B cell (primary cell): ENCODE measurements at regions not wholly inside any gene's neighbourhood (a gene's known extent, or its start where the extent isn't known, plus 50 kb on each side); places are given as distances from the start of the nearest gene placed in this dataset.

ENCODE experiments used
- ATAC-seq: fragments of 200-7000 bp; cut with Tn5 transposase; one replicate; pipeline ENCODE4 v1.10.0; 2021; ENCODE audit warnings: low read depth, mild to moderate bottlenecking, moderate number of reproducible peaks, moderate library complexity
- CTCF ChIA-PET: fragments of 350-600 bp; sonication (Branson Sonifier 250); formaldehyde crosslinking; loops from one replicate; lab custom pipeline; 2021; ENCODE audit warnings: antibody characterized with exemption, inconsistent platforms; lab: Charles Lee
- POLR2A ChIA-PET: fragments of 350-600 bp; sonication (Branson Sonifier 250); formaldehyde crosslinking; loops from one replicate; lab custom pipeline; 2021; ENCODE audit warnings: antibody characterized with exemption; lab: Charles Lee
- DNase-seq: peaks from one replicate; pipeline ENCODE4 v3.0.0; 2013
- H2AFZ ChIP-seq: 2 replicates; pipeline ENCODE4 v1.6.1; 2012; ENCODE audit warnings: mild to moderate bottlenecking, low read depth, low read length; ENCODE audit not compliant: insufficient read depth, poor library complexity, severe bottlenecking
- H3K27ac ChIP-seq, 2 donors: 1 replicate in 1 of 2; 2 replicates in 1 of 2; pipeline ENCODE4 v1.5.1; 2012 to 2013; ENCODE audit warnings: low read length in 2 of 2, mild to moderate bottlenecking in 2 of 2, moderate library complexity in 1 of 2
- H3K27me3 ChIP-seq, 4 experiments: fragments of 200-600 bp in 1 of 4; sonication (generic) in 1 of 4; replicated peaks in 1 of 4; 1 replicate in 2 of 4; 2 replicates in 2 of 4; pipeline versions ENCODE4 v1.6.1 to v1.7.0; 2013 to 2016; ENCODE audit warnings: low read length in 3 of 4, mild to moderate bottlenecking in 2 of 4, mixed read lengths in 1 of 4, moderate library complexity in 1 of 4; ENCODE audit not compliant: insufficient read depth in 4 of 4, control insufficient read depth in 3 of 4; ENCODE audit errors: control extremely low read depth in 1 of 4
- H3K36me3 ChIP-seq, 2 experiments: replicated peaks in 1 of 2; 1 replicate in 1 of 2; 2 replicates in 1 of 2; pipeline versions ENCODE4 v1.6.1 to v1.7.1; 2013; ENCODE audit warnings: low read length in 1 of 2; ENCODE audit not compliant: insufficient read depth in 2 of 2, control insufficient read depth in 1 of 2; ENCODE audit errors: control extremely low read depth in 1 of 2, extremely low read depth in 1 of 2
- H3K4me1 ChIP-seq, 2 donors: fragments of 200-600 bp in 1 of 2; sonication (generic) in 1 of 2; 1 replicate in 1 of 2; 2 replicates in 1 of 2; pipeline versions ENCODE4 v1.5.1 to v1.6.1; 2013 to 2017; ENCODE audit warnings: low read length in 2 of 2; ENCODE audit not compliant: control insufficient read depth in 2 of 2, insufficient read depth in 2 of 2
- H3K4me2 ChIP-seq: replicated peaks from 2 replicates; pipeline ENCODE3; 2012; ENCODE audit warnings: mild to moderate bottlenecking, low read depth, low read length; ENCODE audit not compliant: poor library complexity, severe bottlenecking
- H3K4me3 ChIP-seq, 5 experiments: fragments of 200-600 bp in 1 of 5; sonication (generic) in 1 of 5; 1 replicate in 3 of 5; 2 replicates in 2 of 5; pipeline versions ENCODE4 v1.5.1 to v1.7.0; 2011 to 2016; ENCODE audit warnings: low read length in 4 of 5, mild to moderate bottlenecking in 4 of 5, low read depth in 2 of 5, control low read depth in 1 of 5, moderate library complexity in 1 of 5; ENCODE audit not compliant: insufficient read depth in 1 of 5; ENCODE audit errors: control extremely low read depth in 1 of 5, extremely low read depth in 1 of 5
- H3K79me2 ChIP-seq: fragments of 200-600 bp; sonication (generic); one replicate; pipeline ENCODE4 v1.6.0; 2016; ENCODE audit warnings: low read length; ENCODE audit not compliant: control insufficient read depth, insufficient read depth
- H3K9ac ChIP-seq: fragments of 200-600 bp; sonication (generic); 2 replicates; pipeline ENCODE4 v1.6.1; 2017; ENCODE audit warnings: mild to moderate bottlenecking, low read length, moderate library complexity
- H3K9me3 ChIP-seq, 3 donors: one replicate each; pipeline versions ENCODE4 v1.6.1 to v1.7.1; 2013; ENCODE audit warnings: low read length in 2 of 3; ENCODE audit not compliant: control insufficient read depth in 2 of 3, insufficient read depth in 1 of 3; ENCODE audit errors: control extremely low read depth in 1 of 3
- H4K20me1 ChIP-seq: 2 replicates; pipeline ENCODE4 v1.6.0; 2012; ENCODE audit warnings: mild to moderate bottlenecking, low read length; ENCODE audit not compliant: insufficient read depth, control insufficient read depth, poor library complexity, severe bottlenecking
- H3K27ac Mint-ChIP-seq: one replicate; pipeline ENCODE4 v1.8.0; 2021; ENCODE audit warnings: mixed read lengths
- H3K27me3 Mint-ChIP-seq: one replicate; pipeline ENCODE4 v1.8.0; 2021; ENCODE audit warnings: mixed read lengths
- H3K4me1 Mint-ChIP-seq: one replicate; pipeline ENCODE4 v1.8.0; 2021; ENCODE audit warnings: mixed read lengths
- H3K4me3 Mint-ChIP-seq: one replicate; pipeline ENCODE4 v1.8.0; 2021; ENCODE audit warnings: mixed read lengths
- H3K9me3 Mint-ChIP-seq: one replicate; pipeline ENCODE4 v1.8.0; 2022; ENCODE audit warnings: mixed read lengths; ENCODE audit not compliant: insufficient read depth
- EZH2 ChIP-seq: IDR thresholded peaks from 2 replicates; pipeline ENCODE4 v1.6.1; 2012; ENCODE audit warnings: borderline replicate concordance, low read depth, mild to moderate bottlenecking, moderate library complexity, low read length; ENCODE audit not compliant: insufficient read depth, poor library complexity, severe bottlenecking
- WGBS: methylation state at CpG from one replicate; pipeline ENCODE4 v1.1.5; 2013; ENCODE audit warnings: missing lambda C conversion rate; ENCODE audit not compliant: insufficient coverage; 5-methylcytosine and 5-hydroxymethylcytosine counted together
- intact Hi-C: fragments of 100-400 bp; cut with micrococcal nuclease; formaldehyde crosslinking; loops from one replicate; pipeline ENCODE4 v1.10.0; 2022
- TF ChIP-seq, protein P1 (sequence below): fragments of 200-600 bp; IDR thresholded peaks from one replicate; pipeline ENCODE4 v1.8.0; 2022; ENCODE audit warnings: antibody characterized with exemption, mild to moderate bottlenecking

GRCh38 chr5:30690931-30691330 is 502.6 kb upstream of the CDH6 start:
- H3K4me3 Mint-ChIP-seq = no peak overlapping the region
- CTCF ChIA-PET = no interaction called here
- no peak for TF ChIP-seq EZH2
- TF ChIP-seq, protein P1, sequence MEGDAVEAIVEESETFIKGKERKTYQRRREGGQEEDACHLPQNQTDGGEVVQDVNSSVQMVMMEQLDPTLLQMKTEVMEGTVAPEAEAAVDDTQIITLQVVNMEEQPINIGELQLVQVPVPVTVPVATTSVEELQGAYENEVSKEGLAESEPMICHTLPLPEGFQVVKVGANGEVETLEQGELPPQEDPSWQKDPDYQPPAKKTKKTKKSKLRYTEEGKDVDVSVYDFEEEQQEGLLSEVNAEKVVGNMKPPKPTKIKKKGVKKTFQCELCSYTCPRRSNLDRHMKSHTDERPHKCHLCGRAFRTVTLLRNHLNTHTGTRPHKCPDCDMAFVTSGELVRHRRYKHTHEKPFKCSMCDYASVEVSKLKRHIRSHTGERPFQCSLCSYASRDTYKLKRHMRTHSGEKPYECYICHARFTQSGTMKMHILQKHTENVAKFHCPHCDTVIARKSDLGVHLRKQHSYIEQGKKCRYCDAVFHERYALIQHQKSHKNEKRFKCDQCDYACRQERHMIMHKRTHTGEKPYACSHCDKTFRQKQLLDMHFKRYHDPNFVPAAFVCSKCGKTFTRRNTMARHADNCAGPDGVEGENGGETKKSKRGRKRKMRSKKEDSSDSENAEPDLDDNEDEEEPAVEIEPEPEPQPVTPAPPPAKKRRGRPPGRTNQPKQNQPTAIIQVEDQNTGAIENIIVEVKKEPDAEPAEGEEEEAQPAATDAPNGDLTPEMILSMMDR = no peak

DNA sequence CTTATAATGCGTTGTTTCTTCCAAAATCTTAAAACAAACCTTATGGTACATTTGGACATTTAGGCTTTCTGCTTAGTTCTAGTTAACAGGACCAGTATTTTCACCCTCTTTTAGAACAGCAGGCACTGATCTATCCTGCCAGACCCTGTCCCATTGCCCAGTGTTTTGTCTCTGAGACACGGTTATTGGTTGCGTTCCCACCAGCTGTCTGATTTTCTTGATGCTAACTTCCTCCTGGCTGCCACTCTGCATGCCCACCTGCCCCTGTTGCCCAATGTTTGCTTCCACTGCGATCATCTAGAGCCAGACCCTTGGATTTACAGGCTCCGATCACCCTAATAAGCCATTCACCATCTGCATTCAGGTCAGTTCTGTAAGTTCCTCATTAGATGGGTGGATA is 506.0 kb upstream of the CDH6 start:
- no peaks in the 10 kb centered on the region for H3K4me1 Mint-ChIP-seq
- TF ChIP-seq, protein P1 = no peak
- TF ChIP-seq EZH2 = no peak
- no peak for ATAC-seq

More at GRCh38 chr5:30690931-30691330, 502.6 kb upstream of the CDH6 start:
- POLR2A ChIA-PET = no interaction called here
- Histone ChIP-seq H3K9me3 (peaks cover 0 to 5% (median 2%) of the 10 kb centered on the region in 3 donors), H3K4me1 (no peaks in the 10 kb centered on the region), H3K4me2 (no peak overlapping the region), H3K27ac (no peak overlapping the region), H3K27me3 (no peaks in the 10 kb centered on the region), H4K20me1 (no peaks in the 10 kb centered on the region), H3K9ac (no peak overlapping the region), H3K79me2 (no peaks in the 10 kb centered on the region), H3K36me3 (no peaks in the 10 kb centered on the region), H3K4me3 (no peak overlapping the region), H2AFZ (no peak overlapping the region)
- H3K4me1 Mint-ChIP-seq = no peaks in the 10 kb centered on the region
- H3K27me3 Mint-ChIP-seq = no peaks in the 10 kb centered on the region
- no peaks in the 10 kb centered on the region for H3K9me3 Mint-ChIP-seq
- intact Hi-C loops = no loop called here
- DNase-seq (no peak), ATAC-seq (no peak)
- H3K27ac Mint-ChIP-seq = no peak overlapping the region
- 98% methylated on average over 8 of the region's 8 CpGs for WGBS

More for the DNA sequence above, 506.0 kb upstream of the CDH6 start:
- Mint-ChIP-seq H3K27ac (no peak overlapping the region), H3K27me3 (no peaks in the 10 kb centered on the region), H3K4me3 (no peak overlapping the region), H3K9me3 (no peaks in the 10 kb centered on the region)
- intact Hi-C loops = no loop called here
- ChIA-PET POLR2A (no interaction called here), CTCF (no interaction called here)
- Histone ChIP-seq H4K20me1 (no peaks in the 10 kb centered on the region), H3K27ac (no peak overlapping the region), H3K4me3 (no peak overlapping the region), H3K4me1 (no peaks in the 10 kb centered on the region), H3K4me2 (no peak overlapping the region), H2AFZ (no peak overlapping the region), H3K79me2 (no peaks in the 10 kb centered on the region), H3K27me3 (no peaks in the 10 kb centered on the region), H3K9ac (no peak overlapping the region), H3K36me3 (no peaks in the 10 kb centered on the region), H3K9me3 (peaks cover 0 to 2% (median 0%) of the 10 kb centered on the region in 3 donors)
- DNase-seq = no peak
- 93% methylated on average over 2 of the region's 5 CpGs for WGBS
